ENCODE measurements at regions not wholly inside any gene's neighbourhood (a gene's known extent, or its start where the extent isn't known, plus 50 kb on each side); places are given as distances from the start of the nearest gene placed in this dataset.
"Not testable (repeated sequence)": the region's sequence is repeated elsewhere in the genome, so short reads cannot be mapped to it uniquely, and the experiment has no call there.

DNA sequence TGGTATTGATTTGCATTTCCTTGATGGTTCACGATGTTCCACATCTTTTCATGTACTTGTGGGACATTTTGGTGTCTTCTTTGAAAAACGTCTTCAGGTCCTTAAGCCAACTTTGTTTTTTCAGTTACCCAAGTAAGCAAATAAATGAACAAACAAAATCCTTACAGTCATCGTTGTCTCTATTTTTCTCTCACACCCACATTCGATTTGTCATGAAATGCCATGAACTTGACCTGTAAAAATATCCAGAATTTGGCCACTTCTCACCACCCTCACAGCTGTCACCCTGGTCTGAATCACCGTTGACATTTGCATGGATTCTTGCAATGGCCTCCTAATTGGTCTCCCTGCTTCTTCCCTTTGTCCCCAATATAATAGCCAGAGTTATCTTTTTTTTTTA lies 109.5 kb upstream of the METTL14 start:
- H3K27me3 Mint-ChIP-seq (ENCODE audit: insufficient read depth); H3K27ac Mint-ChIP-seq; H3K36me3 Mint-ChIP-seq (ENCODE audit: low read depth); DNase-seq (ENCODE audit: low spot score); intact Hi-C loops (cut with micrococcal nuclease); H3K9me3 Mint-ChIP-seq; H3K4me3 Mint-ChIP-seq; H3K4me1 Mint-ChIP-seq (ENCODE audit: low read depth): not testable (repeated sequence)

DNA sequence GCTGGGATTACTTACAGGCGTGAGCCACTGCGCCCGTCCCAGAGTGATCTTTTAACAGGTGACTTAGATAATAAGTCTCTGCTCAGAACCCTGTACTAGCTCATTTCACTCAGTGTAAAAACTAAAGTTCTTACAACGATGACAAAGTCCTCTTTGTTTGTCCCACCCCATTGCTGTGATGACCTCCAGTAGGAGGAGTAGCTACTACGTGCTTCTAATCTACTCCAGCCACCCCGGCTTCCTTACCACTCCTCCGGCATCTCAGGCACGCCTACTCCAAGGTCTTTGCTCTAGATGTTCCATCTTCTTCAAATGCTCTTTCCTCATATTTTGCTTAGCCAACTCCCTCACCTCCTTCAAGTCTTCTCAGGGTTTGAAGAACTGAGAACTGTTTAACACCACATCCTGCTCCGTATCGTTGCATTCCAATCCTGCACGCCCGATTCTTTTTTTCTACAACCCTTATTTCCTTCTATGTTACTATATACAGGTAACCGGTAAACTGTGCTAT lies 108.4 kb upstream of the METTL14 start:
- H3K36me3 Mint-ChIP-seq (ENCODE audit: low read depth); DNase-seq (ENCODE audit: low spot score); H3K27me3 Mint-ChIP-seq (ENCODE audit: insufficient read depth); H3K9me3 Mint-ChIP-seq; H3K4me1 Mint-ChIP-seq (ENCODE audit: low read depth); H3K4me3 Mint-ChIP-seq; intact Hi-C loops (cut with micrococcal nuclease); H3K27ac Mint-ChIP-seq: not testable (repeated sequence)

DNA sequence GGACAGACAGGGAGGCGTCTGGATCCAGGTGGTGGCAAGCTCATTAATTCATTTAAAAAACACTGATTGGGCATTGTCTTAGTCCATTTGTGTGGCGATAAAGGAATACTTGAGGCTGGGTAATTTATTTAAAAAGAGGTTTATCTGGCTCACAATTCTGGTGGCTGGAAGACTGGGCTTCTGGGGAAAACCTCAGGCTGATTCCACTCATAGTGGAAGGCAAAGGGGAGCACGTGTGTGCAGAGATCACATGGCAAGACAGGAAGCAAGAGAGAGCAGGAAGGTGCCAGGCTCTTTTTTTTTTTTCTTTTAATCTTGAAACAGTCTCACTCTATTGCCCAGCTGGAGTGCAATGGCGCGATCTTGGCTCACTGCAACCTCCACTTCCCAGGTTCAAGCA lies 100.2 kb upstream of the METTL14 start:
- Mint-ChIP-seq H3K9me3 (no peaks in the 10 kb centered on the region), H3K4me1 (ENCODE audit: low read depth) (peaks cover 8% of the 10 kb centered on the region), H3K4me3 (no peak overlapping the region), H3K36me3 (ENCODE audit: low read depth) (no peaks in the 10 kb centered on the region), H3K27ac (no peak overlapping the region), H3K27me3 (ENCODE audit: insufficient read depth) (peaks cover 23% of the 10 kb centered on the region)
- intact Hi-C loops (cut with micrococcal nuclease), result no loop called here
- no peak for DNase-seq (ENCODE audit: low spot score)

DNA sequence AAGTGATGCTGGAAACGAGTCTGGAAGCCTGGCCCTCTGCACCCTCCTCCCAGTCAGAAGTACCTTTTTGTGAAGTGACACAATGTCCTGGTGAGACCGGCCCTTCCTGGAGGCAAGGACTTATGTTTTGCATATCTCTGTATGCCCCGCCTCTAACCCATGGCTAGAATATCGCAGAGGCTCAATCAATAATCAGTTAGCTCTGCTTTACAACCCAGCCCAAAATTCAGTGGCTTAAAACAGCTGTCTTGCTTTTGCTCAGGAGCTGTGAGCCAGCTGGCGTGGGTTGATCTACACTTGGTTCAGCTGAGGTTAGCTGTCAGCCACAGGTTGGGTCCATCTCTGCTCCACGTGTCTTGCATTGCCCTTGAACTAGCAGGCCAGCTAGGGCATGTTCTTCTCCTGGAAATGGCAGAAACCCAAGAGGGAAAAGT lies 98.8 kb upstream of the METTL14 start:
- H3K27me3 Mint-ChIP-seq (ENCODE audit: insufficient read depth), result peaks cover 21% of the 10 kb centered on the region
- peaks cover 5% of the 10 kb centered on the region for H3K9me3 Mint-ChIP-seq
- H3K4me1 Mint-ChIP-seq (ENCODE audit: low read depth), result peaks cover 14% of the 10 kb centered on the region
- peaks cover 2% of the 10 kb centered on the region for H3K36me3 Mint-ChIP-seq (ENCODE audit: low read depth)
- H3K4me3 Mint-ChIP-seq, result no peak overlapping the region
- intact Hi-C loops (cut with micrococcal nuclease), result no loop called here
- no peak overlapping the region for H3K27ac Mint-ChIP-seq
- no peak for DNase-seq (ENCODE audit: low spot score)

DNA sequence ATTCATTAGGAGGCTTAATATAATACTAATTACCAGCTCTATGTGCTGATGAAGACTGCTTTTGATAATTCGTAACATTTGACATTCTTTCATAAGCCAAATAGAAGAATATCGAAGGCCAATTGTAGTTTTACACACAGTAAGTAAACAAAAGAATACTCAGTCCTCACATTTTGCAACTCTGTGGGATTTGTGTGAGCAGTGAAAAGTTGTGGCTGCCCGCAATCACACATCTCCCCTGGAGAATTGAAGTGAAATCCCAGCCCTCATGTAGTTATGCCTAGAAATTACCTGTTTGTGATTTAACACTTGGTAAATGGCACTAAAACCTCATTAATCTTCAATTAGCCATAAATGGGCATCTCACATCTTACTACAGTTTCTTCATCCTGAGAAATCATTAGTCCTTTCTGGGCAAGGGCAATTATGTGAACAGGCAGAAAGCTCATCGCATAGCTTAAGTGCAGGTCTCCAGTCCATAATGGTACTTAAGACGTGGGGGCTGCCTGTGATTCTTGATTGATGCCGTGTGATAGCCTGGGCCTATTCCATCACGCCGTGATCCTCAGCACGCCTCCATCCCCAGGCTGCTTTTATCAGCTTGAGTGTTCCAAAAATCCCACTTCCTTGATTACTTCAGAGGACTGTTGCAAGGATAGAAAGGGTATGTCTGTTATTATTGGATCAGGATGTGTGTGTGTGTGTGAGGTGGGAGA lies 97.9 kb upstream of the METTL14 start:
- Mint-ChIP-seq H3K4me3 (no peak overlapping the region), H3K9me3 (peaks cover 5% of the 10 kb centered on the region), H3K27me3 (ENCODE audit: insufficient read depth) (peaks cover 19% of the 10 kb centered on the region), H3K27ac (no peak overlapping the region), H3K4me1 (ENCODE audit: low read depth) (peaks cover 18% of the 10 kb centered on the region), H3K36me3 (ENCODE audit: low read depth) (peaks cover 2% of the 10 kb centered on the region)
- intact Hi-C loops (cut with micrococcal nuclease), result no loop called here
- no peak for DNase-seq (ENCODE audit: low spot score)

DNA sequence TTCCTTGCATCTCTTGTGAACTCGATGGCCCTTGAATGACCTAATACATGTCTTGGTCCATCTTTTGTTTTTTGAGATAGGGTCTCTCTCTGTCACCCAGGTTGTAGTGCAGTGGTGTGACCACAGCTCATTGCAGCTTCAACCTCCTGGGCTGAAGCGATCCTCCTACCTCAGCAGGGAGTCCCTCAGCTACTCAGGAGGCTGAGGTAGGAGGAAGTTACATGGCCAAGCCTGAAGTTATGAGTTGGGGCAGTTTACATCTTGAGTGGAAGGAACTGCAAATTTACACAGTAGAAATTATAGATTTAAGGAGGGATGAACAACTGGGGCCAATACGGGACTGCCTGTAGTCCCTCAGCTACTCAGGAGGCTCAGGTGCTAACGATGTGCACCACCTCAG lies 97.2 kb upstream of the METTL14 start:
- Mint-ChIP-seq H3K4me1 (ENCODE audit: low read depth) (peaks cover 18% of the 10 kb centered on the region), H3K27ac (no peak overlapping the region), H3K4me3 (no peak overlapping the region), H3K36me3 (ENCODE audit: low read depth) (peaks cover 2% of the 10 kb centered on the region), H3K9me3 (peaks cover 5% of the 10 kb centered on the region), H3K27me3 (ENCODE audit: insufficient read depth) (peaks cover 15% of the 10 kb centered on the region)
- intact Hi-C loops (cut with micrococcal nuclease), result no loop called here
- no peak for DNase-seq (ENCODE audit: low spot score)

DNA sequence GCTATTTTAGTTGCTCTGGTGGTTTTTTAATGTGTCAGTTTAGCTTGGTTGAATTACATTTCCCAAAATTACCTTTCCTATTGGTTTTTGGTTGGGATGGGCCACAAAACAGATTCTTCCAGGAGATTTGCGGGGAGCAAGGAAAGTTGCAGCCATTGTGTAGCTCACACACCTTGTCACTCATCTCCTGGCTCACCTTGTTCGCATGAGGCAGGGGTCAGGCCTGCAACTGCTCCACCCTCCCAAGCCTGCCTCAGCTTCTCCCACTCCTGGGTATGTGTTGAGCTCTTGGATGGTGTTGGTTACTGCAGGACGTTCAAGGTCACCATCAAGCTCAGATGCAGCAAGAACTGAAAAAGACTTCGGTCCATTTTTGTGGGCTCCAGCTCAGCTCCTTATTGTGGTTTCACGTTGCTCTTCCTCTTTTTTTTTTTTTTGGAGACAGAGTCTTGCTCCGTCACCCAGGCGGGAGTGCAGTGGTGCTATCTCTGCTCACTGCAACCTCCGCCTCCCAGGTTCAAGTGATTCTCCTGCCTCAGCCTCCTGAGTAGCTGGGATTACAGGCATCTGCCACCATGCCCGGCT lies 95.6 kb upstream of the METTL14 start:
- peaks cover 6% of the 10 kb centered on the region for H3K27me3 Mint-ChIP-seq (ENCODE audit: insufficient read depth)
- no peak for DNase-seq (ENCODE audit: low spot score)
- no peak overlapping the region for H3K27ac Mint-ChIP-seq
- intact Hi-C loops (cut with micrococcal nuclease), result no loop called here
- peaks cover 2% of the 10 kb centered on the region for H3K36me3 Mint-ChIP-seq (ENCODE audit: low read depth)
- H3K4me3 Mint-ChIP-seq, result no peak overlapping the region
- peaks cover 5% of the 10 kb centered on the region for H3K9me3 Mint-ChIP-seq
- H3K4me1 Mint-ChIP-seq (ENCODE audit: low read depth), result peaks cover 16% of the 10 kb centered on the region

DNA sequence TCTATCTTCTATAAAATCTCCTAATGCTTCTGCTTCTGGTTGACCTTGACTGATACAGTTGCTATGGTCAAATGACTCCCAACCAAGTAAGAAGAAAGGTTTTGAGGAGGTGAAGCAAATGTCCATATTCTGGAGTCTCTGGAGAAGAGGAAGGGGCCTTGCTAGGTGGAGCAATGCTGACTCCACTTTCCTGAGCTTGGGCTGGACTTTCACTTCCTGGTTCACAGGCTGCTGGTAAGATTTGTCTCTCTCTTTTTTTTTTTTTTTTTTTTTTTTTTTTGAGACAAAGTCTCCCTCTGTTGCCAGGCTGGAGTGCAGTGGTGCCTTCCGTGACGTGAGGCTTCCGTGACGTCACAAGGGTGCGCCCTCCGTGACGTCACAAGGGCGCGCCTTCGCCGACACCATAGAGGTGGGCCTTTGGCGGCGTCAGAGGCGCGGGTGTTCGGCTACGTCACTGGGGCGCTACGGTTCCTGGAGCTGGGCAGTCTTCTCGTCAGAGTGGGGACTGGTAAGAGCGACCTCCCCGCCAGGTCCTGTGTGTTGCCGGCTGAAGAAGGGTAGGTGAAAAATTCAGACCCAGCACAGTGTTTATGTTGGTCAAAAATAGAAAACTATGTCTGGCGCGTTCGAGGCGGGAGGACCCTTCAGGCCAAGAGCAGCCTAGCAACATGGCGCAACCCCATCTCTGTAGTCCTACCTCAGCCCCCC lies 93.7 kb upstream of the METTL14 start:
- H3K9me3 Mint-ChIP-seq; H3K4me1 Mint-ChIP-seq (ENCODE audit: low read depth); H3K36me3 Mint-ChIP-seq (ENCODE audit: low read depth); H3K27me3 Mint-ChIP-seq (ENCODE audit: insufficient read depth): not testable (repeated sequence)
- Mint-ChIP-seq H3K27ac (peak overlapping the region; percentile 95), H3K4me3 (peak overlapping the region; percentile 94)
- intact Hi-C loops (cut with micrococcal nuclease), result loop anchor here (1.0 kb wide), 1 partner anchor 313 kb away; no protein-coding TSS in a partner anchor
- peak; percentile 96 for DNase-seq (ENCODE audit: low spot score)

DNA sequence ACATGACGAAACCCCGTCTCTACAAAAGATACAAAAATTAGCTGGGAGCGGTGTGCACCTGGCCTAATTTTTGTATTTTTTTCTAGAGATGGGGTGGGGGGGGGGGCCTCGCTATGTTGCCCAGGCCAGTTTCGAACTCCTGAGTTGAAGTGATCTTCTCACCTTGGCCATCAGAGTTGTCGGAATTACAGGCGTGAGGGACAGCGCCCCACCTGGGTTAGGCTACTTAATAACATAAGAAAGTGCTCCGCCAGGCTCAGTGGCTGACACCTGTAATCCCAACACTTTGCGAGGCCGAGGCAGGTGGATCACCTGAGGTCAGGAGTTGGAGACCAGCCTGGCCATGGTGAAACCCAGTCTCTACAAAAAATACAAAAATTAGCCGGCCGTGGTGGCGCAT lies 92.9 kb upstream of the METTL14 start:
- DNase-seq (ENCODE audit: low spot score); intact Hi-C loops (cut with micrococcal nuclease); H3K27me3 Mint-ChIP-seq (ENCODE audit: insufficient read depth); H3K27ac Mint-ChIP-seq; H3K36me3 Mint-ChIP-seq (ENCODE audit: low read depth); H3K9me3 Mint-ChIP-seq; H3K4me1 Mint-ChIP-seq (ENCODE audit: low read depth): not testable (repeated sequence)
- peak overlapping the region; percentile 94 for H3K4me3 Mint-ChIP-seq

DNA sequence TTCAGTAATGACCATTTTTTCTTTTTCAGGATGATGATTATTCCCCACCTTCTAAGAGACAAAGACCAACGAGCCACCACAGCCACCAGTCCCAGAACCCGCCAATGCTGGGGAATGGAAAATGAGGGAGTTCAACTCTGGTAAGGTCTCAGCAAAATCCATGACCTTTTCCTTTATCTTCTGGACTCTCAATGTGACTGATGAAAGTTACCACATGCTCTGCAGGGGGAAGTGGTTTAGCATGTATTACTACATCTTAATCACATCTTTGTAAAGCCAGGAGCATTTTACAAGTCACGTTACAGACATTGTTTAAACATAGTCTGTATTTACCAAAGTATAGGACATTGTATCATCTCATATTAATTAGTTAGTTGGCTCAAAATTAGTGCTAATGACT lies 89.3 kb upstream of the METTL14 start:
- H3K27ac Mint-ChIP-seq; intact Hi-C loops (cut with micrococcal nuclease); H3K4me1 Mint-ChIP-seq (ENCODE audit: low read depth); H3K27me3 Mint-ChIP-seq (ENCODE audit: insufficient read depth); H3K9me3 Mint-ChIP-seq; H3K4me3 Mint-ChIP-seq; DNase-seq (ENCODE audit: low spot score); H3K36me3 Mint-ChIP-seq (ENCODE audit: low read depth): not testable (repeated sequence)

DNA sequence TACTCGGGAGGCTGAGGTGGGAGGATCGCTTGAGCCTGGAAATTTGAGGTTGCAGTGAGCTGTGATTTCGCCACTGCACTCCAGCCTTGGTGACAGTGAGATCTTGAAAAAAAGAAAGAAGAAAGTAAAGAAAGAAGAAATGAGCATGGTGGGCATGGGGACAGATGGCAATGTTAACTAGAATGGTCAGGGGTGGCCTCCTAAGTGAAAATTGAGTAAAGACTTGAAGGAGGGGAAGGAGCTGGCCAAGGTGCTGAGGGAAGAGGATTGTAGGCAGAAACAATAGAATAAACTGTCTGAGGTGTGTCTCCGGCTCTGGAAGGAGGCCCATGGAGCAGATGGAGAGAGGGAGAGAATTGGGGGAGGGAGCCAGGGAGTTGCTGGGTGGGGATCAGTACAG lies 60.1 kb upstream of the METTL14 start:
- H3K27ac Mint-ChIP-seq; intact Hi-C loops (cut with micrococcal nuclease); DNase-seq (ENCODE audit: low spot score); H3K9me3 Mint-ChIP-seq; H3K36me3 Mint-ChIP-seq (ENCODE audit: low read depth); H3K4me1 Mint-ChIP-seq (ENCODE audit: low read depth); H3K4me3 Mint-ChIP-seq; H3K27me3 Mint-ChIP-seq (ENCODE audit: insufficient read depth): not testable (repeated sequence)

DNA sequence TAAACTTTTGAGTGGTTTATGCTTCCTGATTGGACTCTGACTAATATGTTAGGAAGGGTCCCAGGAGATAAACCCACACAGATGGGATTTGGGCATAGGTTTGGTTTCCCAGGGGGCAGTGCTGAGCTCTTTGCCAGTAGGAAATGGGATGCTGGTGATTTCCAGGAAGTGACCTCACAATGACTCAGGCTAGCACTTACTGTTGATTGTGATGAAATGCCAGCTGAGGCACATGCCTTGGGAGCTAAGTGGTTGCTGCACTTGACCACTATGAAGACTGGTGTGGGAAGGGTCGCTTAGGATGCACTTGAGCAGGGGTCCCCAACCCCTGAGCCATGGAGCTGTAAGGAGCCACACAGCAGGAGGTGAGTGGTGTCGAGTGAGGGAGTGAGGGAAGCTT lies 55.5 kb upstream of the METTL14 start:
- H3K27ac Mint-ChIP-seq; H3K27me3 Mint-ChIP-seq (ENCODE audit: insufficient read depth); H3K4me1 Mint-ChIP-seq (ENCODE audit: low read depth); H3K9me3 Mint-ChIP-seq; DNase-seq (ENCODE audit: low spot score); H3K4me3 Mint-ChIP-seq; intact Hi-C loops (cut with micrococcal nuclease): not testable (repeated sequence)
- peaks cover 18% of the 10 kb centered on the region for H3K36me3 Mint-ChIP-seq (ENCODE audit: low read depth)

DNA sequence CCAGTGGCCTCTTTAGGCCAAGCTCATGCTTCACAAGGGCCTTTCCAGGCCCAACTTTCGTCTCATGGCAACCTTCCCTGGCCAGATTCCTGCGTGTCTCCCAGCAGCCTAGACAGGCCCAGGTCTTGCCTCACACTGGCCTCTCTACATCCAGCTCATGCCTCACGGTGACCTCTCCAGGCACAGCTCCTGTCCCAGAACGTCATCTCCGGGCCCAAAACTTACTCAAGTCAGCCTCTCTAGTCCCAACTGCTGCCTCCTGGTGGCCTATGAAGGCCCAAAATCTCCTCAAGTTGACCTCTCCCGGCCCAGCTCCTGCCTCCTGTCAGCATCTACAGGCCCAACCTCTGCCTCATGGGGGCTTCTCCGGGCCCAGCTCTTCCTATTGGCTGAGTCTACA lies 54.3 kb upstream of the METTL14 start:
- intact Hi-C loops (cut with micrococcal nuclease); H3K4me3 Mint-ChIP-seq; H3K9me3 Mint-ChIP-seq; DNase-seq (ENCODE audit: low spot score); H3K4me1 Mint-ChIP-seq (ENCODE audit: low read depth); H3K27me3 Mint-ChIP-seq (ENCODE audit: insufficient read depth); H3K27ac Mint-ChIP-seq: not testable (repeated sequence)
- peaks cover 18% of the 10 kb centered on the region for H3K36me3 Mint-ChIP-seq (ENCODE audit: low read depth)
